ENCODE measurements at regions not wholly inside any gene's neighbourhood (a gene's known extent, or its start where the extent isn't known, plus 50 kb on each side); places are given as distances from the start of the nearest gene placed in this dataset.
A peak's percentile ranks its signal among the peaks of the same experiment; 100 is the strongest.

DNA sequence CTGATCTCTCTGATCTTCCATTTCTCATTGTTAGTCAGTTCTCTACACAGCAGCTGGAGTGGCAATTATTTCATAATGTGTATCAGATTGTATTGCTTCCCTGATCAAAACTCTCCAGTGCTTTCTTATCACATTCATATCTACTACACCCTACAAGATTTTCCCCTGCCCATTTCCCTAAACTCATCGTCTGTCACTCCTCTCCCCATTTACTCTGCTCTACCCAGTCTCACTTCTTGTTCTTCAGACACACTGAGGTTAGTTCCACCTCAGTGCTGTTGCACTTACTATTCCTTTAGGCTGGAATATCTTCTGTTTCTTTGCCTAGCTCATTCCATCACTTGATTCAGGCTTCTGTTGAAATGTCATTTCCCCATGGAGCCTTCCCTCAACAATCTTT, 197.1 kb downstream of the SATB1 start:
- no peak overlapping the region for H3K27ac Mint-ChIP-seq (ENCODE audit: unreplicated experiment)
- no peak overlapping the region for H3K4me3 Mint-ChIP-seq
- H3K36me3 Mint-ChIP-seq (ENCODE audit: low read depth): no peaks in the 10 kb centered on the region
- DNase-seq (ENCODE audit: low read depth, low spot score): no peak
- H3K9me3 Mint-ChIP-seq: no peaks in the 10 kb centered on the region
- peaks cover 17% of the 10 kb centered on the region for H3K4me1 Mint-ChIP-seq
- TF ChIP-seq CTCF (conservative IDR thresholded peaks at IDR 0.05): no peak
- no peaks in the 10 kb centered on the region for H3K27me3 Mint-ChIP-seq (ENCODE audit: low read depth)

DNA sequence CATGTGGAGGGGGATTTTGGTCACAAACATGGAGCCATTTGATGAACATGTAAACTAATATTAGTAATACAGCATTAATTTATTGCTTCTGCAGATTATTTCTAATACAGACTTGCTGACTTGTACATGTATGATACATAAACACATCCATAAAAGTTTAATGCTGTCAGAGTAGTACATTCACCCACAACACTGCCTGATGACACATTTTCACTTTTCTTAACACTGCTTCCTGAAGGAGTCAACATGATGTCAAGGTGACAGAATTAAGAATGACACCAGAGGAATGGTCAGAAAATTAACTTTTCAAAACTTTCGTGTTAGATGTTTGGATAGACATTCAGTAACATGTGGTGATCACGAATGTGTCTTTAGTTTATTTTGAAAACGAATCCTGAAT, 199.4 kb downstream of the SATB1 start:
- H3K27me3 Mint-ChIP-seq (ENCODE audit: low read depth): no peaks in the 10 kb centered on the region
- H3K4me3 Mint-ChIP-seq: no peak overlapping the region
- DNase-seq (ENCODE audit: low read depth, low spot score): no peak
- TF ChIP-seq CTCF (conservative IDR thresholded peaks at IDR 0.05): no peak
- no peak overlapping the region for H3K27ac Mint-ChIP-seq (ENCODE audit: unreplicated experiment)
- no peaks in the 10 kb centered on the region for H3K36me3 Mint-ChIP-seq (ENCODE audit: low read depth)
- H3K9me3 Mint-ChIP-seq: no peaks in the 10 kb centered on the region
- H3K4me1 Mint-ChIP-seq: peaks cover 32% of the 10 kb centered on the region

- Mint-ChIP-seq H3K36me3 (ENCODE audit: low read depth) (no peaks in the 10 kb centered on the region), H3K9me3 (no peaks in the 10 kb centered on the region), H3K27ac (ENCODE audit: unreplicated experiment) (no peak overlapping the region), H3K4me3 (no peak overlapping the region), H3K4me1 (peaks cover 36% of the 10 kb centered on the region), H3K27me3 (ENCODE audit: low read depth) (no peaks in the 10 kb centered on the region)
- no peak for TF ChIP-seq CTCF (conservative IDR thresholded peaks at IDR 0.05)
- no peak for DNase-seq (ENCODE audit: low read depth, low spot score)
Measured at GRCh38 chr3:18224426-18224825, 200.7 kb downstream of the SATB1 start.

GRCh38 chr3:18223974-18224373, 201.2 kb downstream of the SATB1 start:
- Mint-ChIP-seq H3K4me1 (peaks cover 36% of the 10 kb centered on the region), H3K27ac (ENCODE audit: unreplicated experiment) (peak overlapping the region; percentile 90), H3K9me3 (no peaks in the 10 kb centered on the region), H3K4me3 (no peak overlapping the region), H3K27me3 (ENCODE audit: low read depth) (no peaks in the 10 kb centered on the region), H3K36me3 (ENCODE audit: low read depth) (no peaks in the 10 kb centered on the region)
- no peak for TF ChIP-seq CTCF (conservative IDR thresholded peaks at IDR 0.05)
- DNase-seq (ENCODE audit: low read depth, low spot score): no peak

GRCh38 chr3:18223571-18223970, 201.6 kb downstream of the SATB1 start:
- no peaks in the 10 kb centered on the region for H3K36me3 Mint-ChIP-seq (ENCODE audit: low read depth)
- peak overlapping the region; percentile 90 for H3K27ac Mint-ChIP-seq (ENCODE audit: unreplicated experiment)
- H3K4me3 Mint-ChIP-seq: peak overlapping the region; percentile 20
- H3K9me3 Mint-ChIP-seq: no peaks in the 10 kb centered on the region
- DNase-seq (ENCODE audit: low read depth, low spot score): no peak
- no peaks in the 10 kb centered on the region for H3K27me3 Mint-ChIP-seq (ENCODE audit: low read depth)
- peaks cover 36% of the 10 kb centered on the region for H3K4me1 Mint-ChIP-seq
- no peak for TF ChIP-seq CTCF (conservative IDR thresholded peaks at IDR 0.05)

DNA sequence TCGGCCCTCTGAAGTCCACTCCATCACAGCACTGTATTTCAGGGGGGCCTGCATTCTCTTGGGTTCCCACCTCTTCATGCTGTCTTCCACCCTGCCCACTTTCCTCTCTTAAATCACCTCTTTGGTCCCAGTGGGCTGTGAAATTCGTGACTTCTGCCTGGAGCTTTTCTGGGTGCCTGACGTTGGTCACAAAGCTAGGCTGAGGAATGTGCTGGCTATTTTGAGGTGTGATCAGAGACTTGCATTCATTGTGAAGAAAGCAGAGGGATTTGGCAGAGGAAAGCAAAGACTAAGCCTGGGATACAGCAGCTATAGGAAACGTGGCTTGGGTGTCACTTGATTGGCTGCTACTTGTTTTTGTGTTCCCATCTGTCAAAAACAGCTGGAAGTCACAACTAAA, 202.5 kb downstream of the SATB1 start:
- Mint-ChIP-seq H3K27me3 (ENCODE audit: low read depth) (no peaks in the 10 kb centered on the region), H3K4me3 (no peak overlapping the region), H3K9me3 (no peaks in the 10 kb centered on the region), H3K27ac (ENCODE audit: unreplicated experiment) (no peak overlapping the region), H3K36me3 (ENCODE audit: low read depth) (no peaks in the 10 kb centered on the region), H3K4me1 (peaks cover 36% of the 10 kb centered on the region)
- no peak for DNase-seq (ENCODE audit: low read depth, low spot score)
- no peak for TF ChIP-seq CTCF (conservative IDR thresholded peaks at IDR 0.05)
